ENCODE measurements at regions not wholly inside any gene's neighbourhood (a gene's known extent, or its start where the extent isn't known, plus 50 kb on each side); places are given as distances from the start of the nearest gene placed in this dataset.

GRCh38 chr14:34235643-34236300 lies 226.3 kb downstream of the SPTSSA start:
- H3K9me3 Mint-ChIP-seq (ENCODE audit: low read depth, unreplicated experiment): no peaks in the 10 kb centered on the region
- DNase-seq: no peak
- no peak overlapping the region for H3K27ac Mint-ChIP-seq (ENCODE audit: unreplicated experiment)
- H3K4me1 Mint-ChIP-seq (ENCODE audit: low read depth, unreplicated experiment): peaks cover 37% of the 10 kb centered on the region
- TF ChIP-seq CTCF (IDR thresholded peaks at IDR 0.05; ENCODE audit: unreplicated experiment): no peak
- CTCF ChIA-PET: interaction anchor here (0.6 to 1.1 kb wide), 3 partner anchors 65 to 353 kb away, joined by 3 to 5 read pairs (median 3); no protein-coding TSS in a partner anchor
- intact Hi-C loops (cut with micrococcal nuclease; ENCODE audit: unreplicated experiment): no loop called here
- H3K27me3 Mint-ChIP-seq (ENCODE audit: unreplicated experiment): no peaks in the 10 kb centered on the region
- H3K4me3 Mint-ChIP-seq (ENCODE audit: low read depth, unreplicated experiment): no peak overlapping the region
- no TSS peak for BruUV-seq (replicated peaks)
- H3K36me3 Mint-ChIP-seq (ENCODE audit: insufficient read depth, unreplicated experiment): no peaks in the 10 kb centered on the region

- CTCF ChIA-PET: no interaction called here
- no TSS peak for BruUV-seq (replicated peaks)
- no peak for TF ChIP-seq CTCF (IDR thresholded peaks at IDR 0.05; ENCODE audit: unreplicated experiment)
- no peaks in the 10 kb centered on the region for H3K27me3 Mint-ChIP-seq (ENCODE audit: unreplicated experiment)
- H3K4me1 Mint-ChIP-seq (ENCODE audit: low read depth, unreplicated experiment): peaks cover 37% of the 10 kb centered on the region
- DNase-seq: no peak
- H3K9me3 Mint-ChIP-seq (ENCODE audit: low read depth, unreplicated experiment): no peaks in the 10 kb centered on the region
- H3K27ac Mint-ChIP-seq (ENCODE audit: unreplicated experiment): no peak overlapping the region
- intact Hi-C loops (cut with micrococcal nuclease; ENCODE audit: unreplicated experiment): no loop called here
- H3K36me3 Mint-ChIP-seq (ENCODE audit: insufficient read depth, unreplicated experiment): no peaks in the 10 kb centered on the region
- H3K4me3 Mint-ChIP-seq (ENCODE audit: low read depth, unreplicated experiment): no peak overlapping the region
Measured at GRCh38 chr14:34234258-34234657, 227.8 kb downstream of the SPTSSA start.

- Mint-ChIP-seq H3K9me3 (ENCODE audit: low read depth, unreplicated experiment) (no peaks in the 10 kb centered on the region), H3K4me3 (ENCODE audit: low read depth, unreplicated experiment) (no peak overlapping the region), H3K27ac (ENCODE audit: unreplicated experiment) (no peak overlapping the region), H3K36me3 (ENCODE audit: insufficient read depth, unreplicated experiment) (no peaks in the 10 kb centered on the region), H3K4me1 (ENCODE audit: low read depth, unreplicated experiment) (peaks cover 37% of the 10 kb centered on the region), H3K27me3 (ENCODE audit: unreplicated experiment) (no peaks in the 10 kb centered on the region)
- no peak for TF ChIP-seq CTCF (IDR thresholded peaks at IDR 0.05; ENCODE audit: unreplicated experiment)
- CTCF ChIA-PET: no interaction called here
- intact Hi-C loops (cut with micrococcal nuclease; ENCODE audit: unreplicated experiment): no loop called here
- no TSS peak for BruUV-seq (replicated peaks)
- DNase-seq: no peak
Measured at GRCh38 chr14:34233619-34234018, 228.4 kb downstream of the SPTSSA start.

GRCh38 chr14:34232790-34233189 lies 229.2 kb downstream of the SPTSSA start:
- no peak for DNase-seq
- intact Hi-C loops (cut with micrococcal nuclease; ENCODE audit: unreplicated experiment): no loop called here
- Mint-ChIP-seq H3K36me3 (ENCODE audit: insufficient read depth, unreplicated experiment) (no peaks in the 10 kb centered on the region), H3K4me1 (ENCODE audit: low read depth, unreplicated experiment) (peaks cover 36% of the 10 kb centered on the region), H3K27me3 (ENCODE audit: unreplicated experiment) (no peaks in the 10 kb centered on the region), H3K4me3 (ENCODE audit: low read depth, unreplicated experiment) (no peak overlapping the region), H3K9me3 (ENCODE audit: low read depth, unreplicated experiment) (no peaks in the 10 kb centered on the region), H3K27ac (ENCODE audit: unreplicated experiment) (no peak overlapping the region)
- CTCF ChIA-PET: no interaction called here
- BruUV-seq (replicated peaks): no TSS peak
- TF ChIP-seq CTCF (IDR thresholded peaks at IDR 0.05; ENCODE audit: unreplicated experiment): no peak

Measured in Calu3 (cell line).